ENCODE measurements at regions not wholly inside any gene's neighbourhood (a gene's known extent, or its start where the extent isn't known, plus 50 kb on each side); places are given as distances from the start of the nearest gene placed in this dataset.

DNA sequence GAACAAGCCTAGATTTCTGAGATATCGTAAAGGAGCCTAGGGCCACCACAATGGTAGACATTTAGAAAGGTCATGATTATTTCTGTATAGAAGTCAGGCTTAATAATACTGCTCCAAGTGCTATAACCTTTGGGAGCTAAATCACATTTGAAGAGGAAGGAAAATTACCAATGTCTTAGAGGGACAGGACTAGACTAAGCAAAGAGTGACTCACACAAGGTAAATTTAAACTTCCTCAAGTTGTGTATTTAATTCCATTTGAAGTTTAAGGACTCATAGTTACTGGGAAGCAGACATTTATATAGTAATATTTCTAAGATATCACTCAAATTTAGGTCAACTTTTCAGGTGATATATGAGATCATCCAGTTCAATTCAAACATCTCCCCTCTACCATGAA lies 227.6 kb upstream of the MME start:
- TF ChIP-seq, protein P1, sequence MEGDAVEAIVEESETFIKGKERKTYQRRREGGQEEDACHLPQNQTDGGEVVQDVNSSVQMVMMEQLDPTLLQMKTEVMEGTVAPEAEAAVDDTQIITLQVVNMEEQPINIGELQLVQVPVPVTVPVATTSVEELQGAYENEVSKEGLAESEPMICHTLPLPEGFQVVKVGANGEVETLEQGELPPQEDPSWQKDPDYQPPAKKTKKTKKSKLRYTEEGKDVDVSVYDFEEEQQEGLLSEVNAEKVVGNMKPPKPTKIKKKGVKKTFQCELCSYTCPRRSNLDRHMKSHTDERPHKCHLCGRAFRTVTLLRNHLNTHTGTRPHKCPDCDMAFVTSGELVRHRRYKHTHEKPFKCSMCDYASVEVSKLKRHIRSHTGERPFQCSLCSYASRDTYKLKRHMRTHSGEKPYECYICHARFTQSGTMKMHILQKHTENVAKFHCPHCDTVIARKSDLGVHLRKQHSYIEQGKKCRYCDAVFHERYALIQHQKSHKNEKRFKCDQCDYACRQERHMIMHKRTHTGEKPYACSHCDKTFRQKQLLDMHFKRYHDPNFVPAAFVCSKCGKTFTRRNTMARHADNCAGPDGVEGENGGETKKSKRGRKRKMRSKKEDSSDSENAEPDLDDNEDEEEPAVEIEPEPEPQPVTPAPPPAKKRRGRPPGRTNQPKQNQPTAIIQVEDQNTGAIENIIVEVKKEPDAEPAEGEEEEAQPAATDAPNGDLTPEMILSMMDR (IDR thresholded peaks at IDR 0.05 in 4 of 5, conservative IDR thresholded peaks at IDR 0.05 in 1 of 5) = no peak
- TF ChIP-seq POLR2A (IDR thresholded peaks at IDR 0.05) = no peak
